ENCODE measurements at regions not wholly inside any gene's neighbourhood (a gene's known extent, or its start where the extent isn't known, plus 50 kb on each side); places are given as distances from the start of the nearest gene placed in this dataset.
"Not testable (repeated sequence)": the region's sequence is repeated elsewhere in the genome, so short reads cannot be mapped to it uniquely, and the experiment has no call there.

DNA sequence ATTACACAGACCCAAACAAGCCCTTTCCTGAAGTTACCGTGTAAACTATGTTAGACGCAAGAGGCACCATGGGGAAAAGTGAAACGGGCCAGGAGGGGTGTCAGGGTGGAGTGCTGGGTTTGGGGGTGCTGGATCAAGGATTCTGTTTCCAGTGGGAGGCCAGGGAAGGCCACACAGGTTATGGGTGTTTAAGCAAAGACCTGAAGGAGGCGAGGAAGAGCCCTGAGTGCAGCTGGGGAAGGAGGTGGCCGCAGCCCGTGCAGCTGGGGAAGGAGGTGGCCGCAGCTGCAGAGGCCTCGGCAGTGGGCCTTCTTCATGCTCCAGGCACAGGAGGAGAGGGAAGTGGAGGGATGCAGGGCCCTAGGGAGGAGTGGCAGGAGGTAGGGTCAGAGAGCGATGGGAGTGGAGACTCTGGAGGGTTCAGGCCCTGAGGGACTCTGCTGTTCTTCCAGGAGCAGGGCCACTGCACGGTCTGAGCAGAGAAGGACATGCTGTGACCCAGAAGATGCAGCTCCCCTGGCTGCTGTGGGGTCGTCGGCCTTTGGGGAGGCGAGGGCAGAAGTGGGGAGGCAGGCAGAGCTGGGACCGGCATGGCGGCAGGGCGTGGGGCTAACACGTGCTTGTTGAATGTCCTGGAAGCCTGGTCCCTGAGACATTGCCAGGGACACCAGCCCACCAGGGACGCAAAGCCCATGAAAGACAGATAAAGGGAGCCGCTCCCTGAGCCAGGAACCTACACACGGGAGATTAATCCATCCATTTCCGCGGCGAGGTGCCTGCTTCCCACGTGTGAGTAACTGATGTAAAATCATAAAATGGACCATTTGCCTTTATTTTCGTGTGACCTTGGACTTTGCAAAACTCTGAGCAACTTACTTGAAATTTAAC, 1049.1 kb downstream of the BRD1 start:
- no peak for DNase-seq (ENCODE audit: low read depth in 2 of 2)

DNA sequence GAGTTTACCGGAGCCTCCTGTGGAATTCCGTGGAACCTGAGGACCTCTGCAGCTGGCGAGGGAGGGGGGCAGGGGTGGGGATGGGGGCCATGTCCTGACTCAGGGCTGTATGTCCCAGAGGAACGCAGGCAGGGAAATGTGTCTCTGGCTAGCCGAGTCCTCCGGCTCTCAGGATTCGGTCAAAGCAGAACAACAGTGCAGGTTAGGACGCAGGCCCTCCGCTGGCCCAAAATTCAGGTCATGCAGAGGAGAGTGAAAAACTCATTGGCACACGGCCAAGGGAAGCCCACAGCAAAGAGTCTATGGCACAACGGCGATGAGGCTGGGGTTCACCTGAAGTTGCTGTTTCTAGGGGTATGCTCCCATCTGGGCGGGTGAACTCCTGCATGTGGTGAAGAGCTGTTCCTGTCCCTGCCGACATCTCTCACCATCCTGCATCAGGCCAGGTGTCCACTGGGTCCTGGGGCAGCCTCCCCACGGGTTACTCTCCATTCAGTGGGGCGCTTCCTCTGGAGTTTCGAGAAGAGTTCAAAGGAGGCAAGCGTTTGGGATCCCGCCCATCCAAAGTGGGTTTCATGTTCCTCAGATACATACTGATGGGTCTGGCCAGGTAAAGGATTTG, 1055.3 kb downstream of the BRD1 start:
- DNase-seq (ENCODE audit: low read depth in 2 of 2): no peak

DNA sequence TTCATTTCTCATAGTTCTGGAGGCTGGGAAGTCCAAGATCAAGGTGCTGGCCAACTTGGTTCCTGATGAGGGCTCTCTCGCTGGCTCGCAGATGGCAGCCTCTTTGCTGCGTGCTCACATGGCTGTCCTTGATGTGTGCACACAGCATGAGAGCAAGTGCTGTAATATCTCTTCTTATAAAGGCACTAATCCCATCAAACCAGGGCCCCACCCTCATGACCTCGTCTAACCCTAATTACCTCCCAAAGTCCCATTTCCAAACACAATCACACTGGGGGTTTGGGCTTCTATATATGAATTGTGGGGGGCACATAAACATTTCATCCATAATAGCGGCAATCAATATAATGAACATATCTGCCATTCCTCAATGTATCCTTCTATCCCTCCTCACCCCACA, 1062.1 kb downstream of the BRD1 start:
- no peak for DNase-seq (ENCODE audit: low read depth in 2 of 2)

DNA sequence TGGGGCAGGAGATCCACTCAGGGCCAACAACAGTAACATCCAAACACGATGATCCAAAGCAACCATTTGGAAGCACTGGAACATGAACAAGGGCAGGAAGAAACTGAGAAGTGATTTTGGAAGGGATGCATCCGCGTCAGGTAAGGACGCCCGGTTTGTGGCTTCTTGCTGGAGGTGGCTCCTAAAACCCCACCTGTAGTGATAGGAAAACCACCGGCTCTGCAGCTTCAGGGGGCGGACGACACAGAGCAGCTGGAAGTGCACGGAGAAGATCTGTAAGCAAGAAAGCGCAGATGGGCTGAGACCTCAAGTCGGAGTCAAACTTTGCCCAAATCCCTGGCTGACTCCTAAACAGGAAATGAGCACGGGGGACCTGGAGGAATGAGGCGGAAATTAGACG, 1066.1 kb downstream of the BRD1 start:
- no peak for DNase-seq (ENCODE audit: low read depth in 2 of 2)

DNA sequence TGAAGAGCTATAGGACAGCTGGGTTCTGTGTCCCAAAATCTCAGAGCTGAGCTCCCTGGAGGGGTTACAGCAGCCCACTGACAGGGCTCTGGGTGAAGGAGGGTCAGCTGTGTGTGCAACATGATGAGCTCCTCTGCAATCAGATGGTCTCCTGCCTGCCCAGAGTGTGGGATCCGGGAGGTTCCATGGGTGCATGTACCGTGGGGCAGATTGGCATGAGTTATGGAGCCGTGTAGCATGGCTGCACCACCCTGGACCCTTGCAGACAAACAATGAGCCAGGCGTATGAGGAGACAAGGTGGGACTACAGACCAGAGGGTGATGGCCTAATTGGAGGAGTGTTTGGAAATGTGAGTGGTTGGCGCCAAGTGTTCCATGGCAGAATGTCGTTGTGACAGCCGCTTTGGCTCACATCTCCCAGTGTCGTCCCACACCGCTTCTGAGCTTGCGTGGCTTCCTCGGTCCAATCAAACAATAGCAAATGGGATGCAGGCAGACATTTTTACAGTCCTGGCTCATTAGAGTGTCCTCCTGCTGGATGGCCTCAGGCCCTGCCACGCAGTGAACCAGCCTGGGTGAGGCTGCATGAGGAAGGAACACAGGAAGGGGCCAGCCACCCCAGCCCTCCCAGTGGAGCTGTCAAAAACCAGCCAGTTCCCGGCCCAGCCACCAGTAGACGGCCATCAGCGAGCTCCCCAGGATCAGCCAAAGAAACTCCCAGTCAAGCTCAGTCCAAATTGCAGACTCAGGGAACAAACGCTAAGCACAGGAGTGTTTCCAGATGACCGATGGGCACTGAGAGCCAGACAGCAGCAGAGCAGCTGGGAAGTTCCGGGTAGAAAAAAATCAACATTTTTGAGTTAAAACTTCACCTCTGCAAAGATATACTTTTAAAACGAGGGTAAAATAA, 1066.9 kb downstream of the BRD1 start:
- DNase-seq (ENCODE audit: low read depth in 2 of 2): no peak

DNA sequence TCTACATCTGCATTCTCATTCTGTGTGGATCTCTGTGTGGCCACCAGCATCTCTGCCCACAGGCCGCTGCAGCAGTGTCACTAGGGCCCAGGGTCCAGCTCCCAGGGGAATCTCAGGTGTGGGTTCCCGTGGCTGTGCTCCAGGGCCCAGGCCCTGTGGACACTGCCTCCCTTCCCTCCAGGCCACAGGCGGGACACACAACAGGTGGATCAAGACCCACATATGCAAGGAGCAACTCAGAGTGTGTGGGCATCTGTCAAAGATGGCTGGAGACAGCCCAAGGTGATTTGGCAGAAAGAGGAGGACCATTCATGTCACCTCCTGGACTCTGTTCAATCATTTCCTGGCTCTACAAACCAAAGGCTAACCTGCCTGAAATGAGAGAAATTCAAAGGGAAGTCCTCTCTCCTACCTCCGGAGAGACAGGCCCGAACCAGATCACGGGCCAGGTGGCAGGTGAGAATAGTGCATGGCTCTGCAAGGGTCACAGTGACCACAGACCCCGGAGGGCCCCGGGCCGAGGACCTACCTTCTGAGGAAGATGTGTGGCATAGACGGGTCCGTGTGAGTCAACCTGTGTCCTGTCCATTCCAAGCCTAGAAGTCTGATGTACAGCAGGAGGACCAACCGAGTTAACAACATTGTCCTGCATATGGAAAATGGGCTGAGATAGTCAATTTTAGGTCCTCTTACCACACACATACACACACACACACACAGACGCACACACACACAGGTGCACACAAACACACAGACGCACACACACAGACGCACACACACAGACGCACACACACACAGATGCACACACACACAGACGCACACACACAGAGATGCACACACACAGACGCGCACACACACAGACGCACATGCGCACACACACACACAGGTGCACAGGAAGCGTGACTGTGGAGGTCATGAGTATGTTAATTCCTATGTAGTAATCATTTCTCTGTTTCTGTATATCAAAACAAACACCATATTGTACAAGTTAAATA, 1068.5 kb downstream of the BRD1 start:
- no peak for DNase-seq (ENCODE audit: low read depth in 2 of 2)

DNA sequence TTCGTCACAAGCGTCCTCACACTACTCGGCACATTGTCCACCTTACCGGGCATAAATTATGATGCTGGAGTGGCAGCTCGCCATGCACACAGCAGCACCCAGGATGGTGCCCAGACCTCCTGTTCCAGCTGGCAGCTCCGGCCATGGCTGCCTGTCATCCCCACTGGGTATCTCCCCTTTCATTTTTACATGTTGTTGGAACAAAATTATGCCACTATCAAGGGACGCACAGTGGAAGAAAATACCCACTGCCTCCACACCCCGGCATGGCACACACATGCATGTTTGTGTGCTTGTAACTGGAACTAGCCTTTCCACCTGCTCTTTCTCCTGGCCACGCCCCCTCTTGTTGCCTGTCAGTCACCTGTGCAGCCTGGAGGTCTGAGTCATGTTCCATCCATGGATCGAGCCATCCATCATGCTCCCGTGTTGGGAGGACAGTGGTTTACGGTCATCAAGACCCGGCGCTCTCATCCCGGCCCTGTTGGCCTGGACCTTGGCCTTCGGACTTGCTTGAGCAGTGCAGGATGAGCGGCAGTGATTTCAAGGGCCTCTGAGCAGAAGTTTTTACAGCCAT, 1069.6 kb downstream of the BRD1 start:
- DNase-seq (ENCODE audit: low read depth in 2 of 2): no peak

DNA sequence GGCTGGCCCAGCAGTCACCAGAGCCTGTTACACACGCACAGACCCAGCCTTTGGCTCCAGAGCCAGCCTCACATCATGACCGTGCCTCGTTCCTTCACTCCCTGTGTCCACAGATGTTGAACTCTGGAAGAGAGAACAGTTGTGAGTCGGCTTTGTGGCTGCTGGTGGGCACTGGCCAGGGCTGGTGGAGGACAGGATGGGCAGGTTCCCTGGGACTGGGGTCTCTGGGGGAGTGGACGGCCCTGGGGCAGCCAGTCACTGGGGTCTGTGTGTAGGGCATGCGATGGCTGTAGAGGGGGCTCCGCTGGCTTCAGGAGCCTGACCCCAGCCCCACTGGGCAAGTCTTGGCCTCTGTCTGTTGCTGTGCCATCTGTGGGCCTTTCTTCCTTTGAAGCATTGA, 1070.1 kb downstream of the BRD1 start:
- no peak for DNase-seq (ENCODE audit: low read depth in 2 of 2)

DNA sequence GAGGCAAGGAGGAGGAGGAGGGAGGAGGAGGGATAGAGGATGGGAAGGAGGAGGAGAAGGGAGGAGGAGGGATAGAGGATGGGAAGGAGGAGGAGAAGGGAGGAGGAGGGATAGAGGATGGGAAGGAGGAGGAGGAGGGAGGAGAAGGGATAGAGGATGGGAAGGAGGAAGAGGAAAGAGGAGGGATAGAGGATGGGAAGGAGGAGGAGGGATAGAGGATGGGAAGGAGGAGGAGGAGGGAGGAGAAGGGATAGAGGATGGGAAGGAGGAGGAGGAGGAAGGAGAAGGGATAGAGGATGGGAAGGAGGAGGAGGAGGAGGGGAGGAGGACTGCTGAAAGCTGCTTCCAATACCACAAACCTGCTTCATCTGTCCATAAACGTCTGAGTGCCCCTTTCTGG, 1070.5 kb downstream of the BRD1 start:
- not testable (repeated sequence) for DNase-seq (ENCODE audit: low read depth in 2 of 2)

DNA sequence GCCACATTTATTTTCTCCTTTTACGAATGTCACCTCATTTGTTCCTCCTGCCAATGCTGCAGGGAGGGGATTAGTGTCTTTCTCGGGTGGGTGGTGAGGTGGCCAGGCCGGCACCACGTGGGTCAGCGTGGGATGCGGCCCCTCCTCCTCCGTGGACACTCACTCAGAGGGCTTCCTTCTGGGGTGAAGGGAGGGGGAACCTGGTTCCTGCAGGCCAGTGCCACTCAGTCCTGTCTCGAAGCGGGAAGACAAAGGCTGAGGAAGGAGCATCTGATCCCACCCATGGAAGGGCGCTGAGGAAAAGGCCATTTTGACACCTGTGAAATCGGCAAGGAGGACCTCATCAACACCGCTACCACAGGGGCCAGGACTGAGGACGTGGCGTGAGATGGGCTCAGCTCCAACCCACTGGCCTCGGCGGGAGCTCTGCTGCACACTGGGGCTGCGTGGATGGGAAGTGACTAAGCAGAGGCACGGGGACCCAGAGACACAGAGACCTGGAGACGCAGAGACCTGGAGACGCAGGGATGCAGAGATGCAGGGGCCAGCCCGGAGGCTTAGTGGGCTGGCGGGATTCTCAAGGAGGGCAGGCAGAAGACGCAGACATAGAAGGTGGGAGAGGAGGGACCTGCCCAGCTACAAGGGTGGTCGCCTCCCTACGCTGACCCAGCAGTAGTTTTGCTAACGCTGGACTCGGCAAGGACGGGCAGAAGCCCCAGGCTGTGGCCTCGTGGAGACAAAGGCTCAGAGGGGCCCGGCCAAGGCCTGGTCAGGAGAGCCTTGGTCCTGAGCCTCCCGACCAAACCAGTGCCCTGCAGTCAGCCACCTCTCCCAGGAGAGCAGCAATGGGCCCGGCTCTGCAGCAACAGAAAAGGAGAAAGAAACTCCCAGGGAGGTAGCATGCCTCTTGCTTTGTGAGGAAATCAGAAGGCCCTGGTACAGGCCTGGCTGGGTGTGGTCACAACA, 1071.2 kb downstream of the BRD1 start:
- DNase-seq (ENCODE audit: low read depth in 2 of 2): no peak

DNA sequence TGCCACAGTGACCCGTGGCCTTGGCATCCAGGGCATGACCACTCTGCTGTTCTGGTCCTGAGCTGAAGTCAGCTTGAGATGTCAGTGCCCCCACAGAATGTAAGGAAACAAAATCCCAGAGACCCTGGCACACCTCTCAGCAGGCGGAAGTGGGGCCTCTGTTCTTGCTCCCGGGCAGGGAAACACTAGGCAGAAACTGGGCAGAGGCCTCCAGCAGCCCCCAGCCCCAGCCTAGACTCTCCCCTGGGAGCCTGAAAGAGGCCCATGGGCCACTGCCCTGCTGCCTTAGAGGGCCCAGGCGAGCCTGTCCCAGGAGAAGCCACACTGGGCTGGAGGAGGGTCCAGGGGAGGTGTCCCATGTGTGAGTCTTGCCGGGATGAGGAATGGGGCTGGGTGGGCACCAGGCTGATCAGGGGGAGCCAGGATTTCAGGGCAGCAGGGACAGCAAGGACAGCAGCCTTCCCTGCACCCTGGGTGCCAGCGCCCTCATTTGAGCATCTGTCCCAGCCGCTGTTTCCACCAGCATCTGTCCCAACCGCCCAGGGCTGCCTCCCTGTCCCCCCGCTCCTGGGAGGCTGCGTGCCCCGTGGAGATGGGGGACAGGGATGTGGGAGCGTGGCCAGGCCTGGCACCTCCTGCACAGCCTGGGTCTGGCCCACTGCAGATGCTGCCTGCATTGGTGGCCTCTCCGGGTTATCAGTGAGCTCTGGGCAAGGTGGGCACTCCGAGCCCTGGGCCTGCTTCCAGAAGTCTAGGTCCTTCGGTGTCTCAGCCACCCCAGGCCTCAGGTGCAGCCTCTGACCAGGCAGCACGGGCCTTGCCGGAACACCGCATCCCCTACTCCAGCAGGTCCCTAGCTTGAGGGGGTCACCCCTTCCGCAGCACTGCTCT, 1072.4 kb downstream of the BRD1 start:
- DNase-seq (ENCODE audit: low read depth in 2 of 2): no peak

DNA sequence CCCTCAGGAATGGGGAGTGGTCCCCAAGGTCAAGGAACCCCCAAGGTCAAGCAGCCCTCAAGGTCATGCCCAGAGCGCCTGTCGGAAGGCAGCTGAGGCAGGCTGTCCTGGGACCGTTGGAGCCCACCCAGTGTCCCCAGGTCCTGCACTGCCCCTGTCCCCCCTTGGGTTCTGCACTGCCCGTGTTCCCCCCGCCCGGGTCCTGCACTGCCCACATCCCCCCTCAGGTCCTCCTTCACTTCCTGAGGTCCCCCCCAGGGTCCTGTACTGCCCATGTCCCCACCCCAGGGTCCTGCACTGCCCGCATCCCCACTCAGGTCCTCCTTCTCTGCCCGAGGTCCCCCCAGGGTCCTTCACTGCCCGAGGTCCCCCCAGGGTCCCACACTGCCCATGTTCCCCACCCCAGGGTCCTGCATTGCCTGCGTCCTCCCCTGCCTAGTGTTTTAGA, 1073.0 kb downstream of the BRD1 start:
- no peak for DNase-seq (ENCODE audit: low read depth in 2 of 2)

DNA sequence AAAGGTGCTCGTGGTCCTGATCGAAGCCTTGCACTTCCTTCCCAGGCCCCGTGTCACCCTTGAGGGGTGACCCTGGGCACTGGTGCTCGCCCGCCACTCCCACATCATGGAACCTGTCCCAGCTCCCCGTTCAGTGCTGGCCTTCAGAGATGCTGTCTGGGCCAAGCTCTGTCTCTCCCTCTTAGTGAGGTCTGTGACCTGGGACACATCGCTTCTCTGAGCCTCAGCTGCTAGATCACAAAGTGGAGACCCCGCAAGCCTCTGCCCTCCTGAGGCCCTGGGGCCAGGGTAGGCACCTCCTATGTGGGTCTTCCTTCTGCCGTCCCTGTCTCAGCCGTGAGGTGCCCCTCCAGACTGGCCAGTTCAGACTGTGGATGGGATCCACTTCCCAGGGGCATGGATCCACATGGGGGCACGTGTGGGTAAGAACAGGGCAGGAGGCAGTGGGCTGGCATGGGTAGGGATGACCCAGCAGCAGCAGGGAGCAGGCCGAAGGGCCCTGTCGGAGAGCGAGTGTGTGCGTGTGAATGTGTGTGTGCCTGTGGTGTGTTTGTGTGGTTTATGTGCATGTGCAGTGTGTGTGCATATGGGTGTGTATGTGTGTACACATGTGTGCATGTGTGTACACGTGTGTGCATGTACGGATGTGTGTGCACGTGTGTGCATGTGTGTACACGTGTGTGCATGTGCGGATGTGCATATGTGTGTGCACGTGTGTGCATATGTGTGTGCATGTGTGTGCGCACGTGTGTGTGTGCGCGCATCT, 1073.7 kb downstream of the BRD1 start:
- no peak for DNase-seq (ENCODE audit: low read depth in 2 of 2)

DNA sequence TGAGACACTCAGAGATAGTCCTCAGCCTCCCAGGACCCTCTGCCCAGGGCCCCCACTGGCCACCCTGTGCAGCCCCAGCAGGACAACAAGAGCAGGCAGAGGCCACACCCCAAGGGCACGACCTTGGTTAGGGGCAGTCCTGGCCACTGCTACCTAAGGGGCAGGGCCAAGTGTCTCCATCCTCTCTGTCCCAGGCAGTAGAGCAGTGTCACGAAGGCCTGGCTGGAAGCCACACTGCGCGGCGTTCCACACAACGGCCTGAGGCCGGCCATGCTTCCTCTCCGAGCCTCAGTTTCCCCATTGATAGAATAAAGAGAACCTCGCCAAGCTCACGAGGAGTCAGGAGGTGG, 1074.3 kb downstream of the BRD1 start:
- no peak for DNase-seq (ENCODE audit: low read depth in 2 of 2)

DNA sequence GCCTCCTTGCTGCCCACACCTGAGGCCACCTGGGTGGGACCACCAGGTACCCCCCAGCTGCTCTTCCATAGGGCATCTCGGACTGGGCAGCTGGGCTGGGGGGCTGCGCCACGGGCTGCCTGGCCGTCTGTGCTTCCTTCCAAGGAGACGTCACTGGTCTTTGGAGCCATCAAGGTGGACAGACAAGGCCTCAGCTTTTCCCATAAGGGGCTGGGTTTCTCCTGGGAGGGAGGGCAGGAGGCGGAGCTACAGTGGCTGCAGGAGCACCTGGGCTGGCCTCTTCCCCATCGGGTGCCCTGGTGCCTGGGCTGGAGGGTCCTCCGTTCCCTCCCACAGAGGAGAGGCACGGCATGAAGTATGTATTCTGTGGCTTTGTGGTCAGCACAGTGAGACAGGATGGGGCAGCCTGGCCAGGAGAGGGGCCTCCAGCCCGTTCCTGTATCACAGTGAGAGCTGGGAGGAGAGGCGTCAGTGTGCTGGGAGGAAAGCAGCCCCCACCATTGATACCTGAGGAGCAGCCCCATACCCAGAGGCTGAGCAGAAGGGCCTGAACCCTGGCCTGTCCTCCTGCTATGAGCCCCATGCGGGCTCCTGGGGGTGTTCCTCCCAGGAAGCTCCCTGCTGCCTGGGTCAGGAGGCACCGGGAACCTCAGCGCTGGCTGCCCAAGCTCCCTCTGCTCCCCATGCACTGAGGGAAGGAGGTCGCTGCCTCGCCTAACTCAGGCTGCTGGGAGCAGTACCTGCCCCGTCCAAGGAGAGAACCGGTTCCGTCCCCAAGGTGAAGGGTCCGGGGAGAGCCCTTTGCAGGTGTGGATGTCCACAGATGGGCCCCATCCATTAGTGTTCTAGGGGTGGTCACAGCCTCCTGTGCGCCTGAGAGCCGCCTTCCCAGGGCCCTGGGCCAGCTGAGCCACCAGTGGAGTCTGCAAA, 1075.0 kb downstream of the BRD1 start:
- DNase-seq (ENCODE audit: low read depth in 2 of 2): no peak

DNA sequence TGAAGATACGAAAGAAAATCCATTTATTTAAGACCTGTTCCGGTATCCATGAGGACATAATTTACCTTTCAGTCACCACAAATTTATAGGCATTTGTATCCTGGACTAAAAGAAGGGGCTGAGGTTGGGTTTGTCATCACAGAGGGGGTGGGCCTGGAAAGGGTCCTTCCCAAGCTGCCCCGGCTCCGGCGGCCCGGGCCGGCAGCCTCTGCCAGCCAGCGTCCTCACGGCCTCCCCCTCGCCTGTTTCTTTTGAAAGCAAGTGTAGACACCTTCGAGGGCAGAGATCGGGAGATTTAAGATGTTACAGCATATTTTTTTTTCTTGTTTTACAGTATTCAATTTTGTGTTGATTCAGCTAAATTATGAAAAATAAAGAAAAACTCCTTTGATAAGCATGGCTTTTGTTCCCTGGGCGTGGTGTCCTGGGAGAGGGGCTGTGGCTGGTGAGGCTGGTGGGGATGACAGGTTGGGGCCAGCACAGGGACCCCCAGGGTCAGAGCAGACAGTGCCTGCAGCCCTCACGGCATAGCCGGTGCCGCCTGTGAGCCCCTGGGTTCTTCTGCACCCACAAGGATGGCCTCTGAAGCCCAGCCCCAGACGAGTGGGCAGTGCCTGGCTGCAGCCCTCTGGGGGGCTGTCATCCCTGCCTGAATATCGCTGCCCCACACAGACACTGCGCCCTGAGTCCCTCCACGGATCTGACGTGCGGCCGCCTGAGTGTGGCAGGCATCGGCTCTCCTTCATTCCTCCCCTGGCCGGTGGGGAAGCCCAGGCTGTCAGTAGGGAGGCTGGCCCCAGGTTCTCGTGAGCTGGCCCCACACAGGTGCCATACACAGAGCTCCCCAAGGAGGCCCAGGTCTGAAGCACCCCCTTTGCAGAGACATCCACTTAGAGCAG, 1075.9 kb downstream of the BRD1 start:
- no peak for DNase-seq (ENCODE audit: low read depth in 2 of 2)
